HepG2 (cell line): ENCODE measurements at regions not wholly inside any gene's neighbourhood (a gene's known extent, or its start where the extent isn't known, plus 50 kb on each side); places are given as distances from the start of the nearest gene placed in this dataset.

ENCODE experiments used
- FLYWCH1 ChIP-seq: sonication (generic); formaldehyde crosslinking; IDR thresholded peaks from 2 replicates; pipeline ENCODE4 v1.8.1; 2023; ENCODE audit warnings: mild to moderate bottlenecking, missing genetic modification reagents
- FOXK1 ChIP-seq: sonication (generic); formaldehyde crosslinking; IDR thresholded peaks from 2 replicates; pipeline ENCODE4 v1.4.0; 2020; ENCODE audit warnings: low read depth, missing genetic modification reagents, borderline replicate concordance
- GLI4 ChIP-seq: sonication (generic); formaldehyde crosslinking; IDR thresholded peaks from 2 replicates; pipeline ENCODE4 v1.5.1; 2020; ENCODE audit warnings: missing genetic modification reagents, mild to moderate bottlenecking, moderate library complexity, borderline replicate concordance
- JUNB ChIP-seq: sonication (generic); formaldehyde crosslinking; IDR thresholded peaks from 2 replicates; pipeline ENCODE4 v1.8.0; 2022; ENCODE audit warnings: missing genetic modification reagents, mild to moderate bottlenecking, borderline replicate concordance
- KLF11 ChIP-seq: IDR thresholded peaks from 2 replicates; pipeline ENCODE4 v1.6.1; 2016; ENCODE audit warnings: missing compliant biosample characterization
- NCOA2 ChIP-seq: sonication (generic); formaldehyde crosslinking; IDR thresholded peaks from 2 replicates; pipeline ENCODE4 v1.8.0; 2022; ENCODE audit warnings: inconsistent platforms
- PITX1 ChIP-seq: sonication (generic); formaldehyde crosslinking; IDR thresholded peaks from 2 replicates; pipeline ENCODE4 v1.5.1; 2020; ENCODE audit warnings: mild to moderate bottlenecking, missing genetic modification reagents
- PRMT3 ChIP-seq: sonication (generic); formaldehyde crosslinking; IDR thresholded peaks from 2 replicates; pipeline ENCODE4 v1.8.1; 2022; ENCODE audit warnings: low read depth, mild to moderate bottlenecking, moderate library complexity, missing genetic modification reagents, borderline replicate concordance
- SKIL ChIP-seq: sonication (generic); formaldehyde crosslinking; IDR thresholded peaks from 2 replicates; pipeline ENCODE4 v1.8.0; 2022; ENCODE audit warnings: missing genetic modification reagents, mild to moderate bottlenecking, moderate library complexity, borderline replicate concordance
- SNAPC5 ChIP-seq: sonication (generic); formaldehyde crosslinking; IDR thresholded peaks from 2 replicates; pipeline ENCODE4 v1.8.1; 2023; ENCODE audit warnings: mild to moderate bottlenecking, missing genetic modification reagents, borderline replicate concordance
- ZFP90 ChIP-seq: sonication (generic); formaldehyde crosslinking; IDR thresholded peaks from 2 replicates; pipeline ENCODE4 v1.8.0; 2022; ENCODE audit warnings: missing genetic modification reagents, mild to moderate bottlenecking, inconsistent platforms, borderline replicate concordance
- ZNF138 ChIP-seq: sonication (generic); formaldehyde crosslinking; IDR thresholded peaks from 2 replicates; pipeline ENCODE4 v1.5.0; 2020; ENCODE audit warnings: mild to moderate bottlenecking, low read depth, missing genetic modification reagents
- ZNF746 ChIP-seq: sonication (generic); formaldehyde crosslinking; IDR thresholded peaks from 2 replicates; pipeline ENCODE4 v1.8.0; 2022; ENCODE audit warnings: mild to moderate bottlenecking, missing genetic modification reagents
- ZSCAN29 ChIP-seq: sonication (generic); formaldehyde crosslinking; conservative IDR thresholded peaks from 2 replicates; pipeline ENCODE4 v1.4.0; 2020; ENCODE audit warnings: mild to moderate bottlenecking, missing genetic modification reagents
- TF ChIP-seq, protein P1 (sequence below): sonication (generic); formaldehyde crosslinking; IDR thresholded peaks from 2 replicates; pipeline ENCODE4 v1.4.0; 2020; ENCODE audit warnings: missing genetic modification reagents
- TF ChIP-seq, protein P2 (sequence below): sonication (generic); formaldehyde crosslinking; IDR thresholded peaks from 2 replicates; pipeline ENCODE4 v1.8.1; 2023; ENCODE audit warnings: missing genetic modification reagents, inconsistent platforms, borderline replicate concordance
- TF ChIP-seq, protein P3 (sequence below): sonication (generic); formaldehyde crosslinking; IDR thresholded peaks from 2 replicates; pipeline ENCODE4 v1.4.0; 2020; ENCODE audit warnings: low read depth, mild to moderate bottlenecking, missing genetic modification reagents

DNA sequence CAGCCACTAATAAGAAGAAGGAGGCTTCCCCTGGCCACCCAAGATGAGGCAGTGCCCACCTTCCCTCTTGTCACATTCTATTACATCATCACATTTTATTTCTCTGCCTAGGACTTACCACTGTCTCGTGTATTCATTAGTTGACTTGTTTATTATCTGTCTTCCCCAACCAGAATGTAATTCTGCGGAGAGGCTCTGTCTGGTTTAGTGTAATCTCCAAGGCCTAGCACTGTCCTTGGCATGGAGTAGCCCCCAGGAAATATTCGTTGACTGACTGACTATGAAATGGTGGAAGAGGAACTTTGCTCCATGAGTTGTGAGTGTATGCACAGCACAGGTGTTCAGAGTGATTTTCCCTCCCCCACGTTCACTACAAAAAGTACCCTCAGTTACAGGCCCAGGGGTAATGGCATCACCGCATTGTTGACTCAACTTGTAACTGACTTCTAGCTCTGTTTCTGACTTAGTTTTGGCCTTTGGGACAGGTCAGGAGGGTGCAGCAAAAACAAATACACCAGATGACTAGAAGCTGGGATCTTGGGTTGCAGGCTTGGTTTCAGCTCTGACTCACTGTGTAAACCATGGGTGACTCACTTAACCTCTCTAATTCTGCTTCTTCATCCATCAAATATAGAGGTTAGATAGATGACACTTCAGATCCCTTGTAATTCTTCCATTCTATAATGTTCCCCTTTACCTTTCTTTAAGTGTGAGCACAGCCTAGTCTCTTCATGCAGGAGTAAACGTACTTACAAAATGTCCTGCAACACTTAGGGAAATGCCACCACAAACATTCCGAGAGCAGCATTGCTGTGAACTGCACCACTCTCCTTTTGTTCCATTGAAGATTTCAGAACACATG lies 229.7 kb downstream of the KCNRG start (continued):
- TF ChIP-seq ZFP90 (CRISPR knock-in tag), result no peak
- no peak; the same call in 1 of the 2 replicates for TF ChIP-seq FLYWCH1 (CRISPR knock-in tag)
- peak; percentile 88; the same call in 1 of the 2 replicates for TF ChIP-seq FOXK1 (CRISPR knock-in tag)
- peak; percentile 83; the same call in 1 of the 2 replicates for TF ChIP-seq ZSCAN29
- TF ChIP-seq SKIL (CRISPR knock-in tag), result peak; percentile 87
- TF ChIP-seq JUNB (CRISPR knock-in tag), result peak; percentile 99
- TF ChIP-seq ZNF746, result no peak
- TF ChIP-seq PRMT3 (CRISPR knock-in tag), result no peak
- no peak for TF ChIP-seq SNAPC5 (CRISPR knock-in tag)
- peak; percentile 95 for TF ChIP-seq PITX1 (CRISPR knock-in tag)
- TF ChIP-seq, protein P1, sequence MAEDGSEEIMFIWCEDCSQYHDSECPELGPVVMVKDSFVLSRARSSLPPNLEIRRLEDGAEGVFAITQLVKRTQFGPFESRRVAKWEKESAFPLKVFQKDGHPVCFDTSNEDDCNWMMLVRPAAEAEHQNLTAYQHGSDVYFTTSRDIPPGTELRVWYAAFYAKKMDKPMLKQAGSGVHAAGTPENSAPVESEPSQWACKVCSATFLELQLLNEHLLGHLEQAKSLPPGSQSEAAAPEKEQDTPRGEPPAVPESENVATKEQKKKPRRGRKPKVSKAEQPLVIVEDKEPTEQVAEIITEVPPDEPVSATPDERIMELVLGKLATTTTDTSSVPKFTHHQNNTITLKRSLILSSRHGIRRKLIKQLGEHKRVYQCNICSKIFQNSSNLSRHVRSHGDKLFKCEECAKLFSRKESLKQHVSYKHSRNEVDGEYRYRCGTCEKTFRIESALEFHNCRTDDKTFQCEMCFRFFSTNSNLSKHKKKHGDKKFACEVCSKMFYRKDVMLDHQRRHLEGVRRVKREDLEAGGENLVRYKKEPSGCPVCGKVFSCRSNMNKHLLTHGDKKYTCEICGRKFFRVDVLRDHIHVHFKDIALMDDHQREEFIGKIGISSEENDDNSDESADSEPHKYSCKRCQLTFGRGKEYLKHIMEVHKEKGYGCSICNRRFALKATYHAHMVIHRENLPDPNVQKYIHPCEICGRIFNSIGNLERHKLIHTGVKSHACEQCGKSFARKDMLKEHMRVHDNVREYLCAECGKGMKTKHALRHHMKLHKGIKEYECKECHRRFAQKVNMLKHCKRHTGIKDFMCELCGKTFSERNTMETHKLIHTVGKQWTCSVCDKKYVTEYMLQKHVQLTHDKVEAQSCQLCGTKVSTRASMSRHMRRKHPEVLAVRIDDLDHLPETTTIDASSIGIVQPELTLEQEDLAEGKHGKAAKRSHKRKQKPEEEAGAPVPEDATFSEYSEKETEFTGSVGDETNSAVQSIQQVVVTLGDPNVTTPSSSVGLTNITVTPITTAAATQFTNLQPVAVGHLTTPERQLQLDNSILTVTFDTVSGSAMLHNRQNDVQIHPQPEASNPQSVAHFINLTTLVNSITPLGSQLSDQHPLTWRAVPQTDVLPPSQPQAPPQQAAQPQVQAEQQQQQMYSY (CRISPR knock-in tag), result no peak
- TF ChIP-seq, protein P2, sequence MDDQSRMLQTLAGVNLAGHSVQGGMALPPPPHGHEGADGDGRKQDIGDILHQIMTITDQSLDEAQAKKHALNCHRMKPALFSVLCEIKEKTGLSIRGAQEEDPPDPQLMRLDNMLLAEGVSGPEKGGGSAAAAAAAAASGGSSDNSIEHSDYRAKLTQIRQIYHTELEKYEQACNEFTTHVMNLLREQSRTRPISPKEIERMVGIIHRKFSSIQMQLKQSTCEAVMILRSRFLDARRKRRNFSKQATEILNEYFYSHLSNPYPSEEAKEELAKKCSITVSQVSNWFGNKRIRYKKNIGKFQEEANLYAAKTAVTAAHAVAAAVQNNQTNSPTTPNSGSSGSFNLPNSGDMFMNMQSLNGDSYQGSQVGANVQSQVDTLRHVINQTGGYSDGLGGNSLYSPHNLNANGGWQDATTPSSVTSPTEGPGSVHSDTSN, result no peak
- peak; percentile 69; the same call in 1 of the 2 replicates for TF ChIP-seq GLI4
- peak; percentile 94 for TF ChIP-seq NCOA2 (CRISPR knock-in tag)
- TF ChIP-seq KLF11 (CRISPR knock-in tag), result no peak
- TF ChIP-seq ZNF138 (CRISPR knock-in tag), result no peak
- TF ChIP-seq, protein P3, sequence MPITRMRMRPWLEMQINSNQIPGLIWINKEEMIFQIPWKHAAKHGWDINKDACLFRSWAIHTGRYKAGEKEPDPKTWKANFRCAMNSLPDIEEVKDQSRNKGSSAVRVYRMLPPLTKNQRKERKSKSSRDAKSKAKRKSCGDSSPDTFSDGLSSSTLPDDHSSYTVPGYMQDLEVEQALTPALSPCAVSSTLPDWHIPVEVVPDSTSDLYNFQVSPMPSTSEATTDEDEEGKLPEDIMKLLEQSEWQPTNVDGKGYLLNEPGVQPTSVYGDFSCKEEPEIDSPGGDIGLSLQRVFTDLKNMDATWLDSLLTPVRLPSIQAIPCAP (CRISPR knock-in tag), result no peak
- TF ChIP-seq, all 625 proteins: peak for 287
